GM10266 (cell line): ENCODE measurements at regions not wholly inside any gene's neighbourhood (a gene's known extent, or its start where the extent isn't known, plus 50 kb on each side); places are given as distances from the start of the nearest gene placed in this dataset.

Experiments
- DNase-seq: peaks from one replicate; pipeline ENCODE4 v3.0.0; 2012; ENCODE audit errors: extremely low spot score
- TF ChIP-seq, protein P1 (sequence below): IDR thresholded peaks from 2 replicates; pipeline ENCODE4 v1.5.1; 2012; ENCODE audit warnings: mild to moderate bottlenecking, low read depth; ENCODE audit not compliant: control insufficient read depth, insufficient read depth; ENCODE audit errors: missing control alignments

- no peak for DNase-seq
- TF ChIP-seq, protein P1, sequence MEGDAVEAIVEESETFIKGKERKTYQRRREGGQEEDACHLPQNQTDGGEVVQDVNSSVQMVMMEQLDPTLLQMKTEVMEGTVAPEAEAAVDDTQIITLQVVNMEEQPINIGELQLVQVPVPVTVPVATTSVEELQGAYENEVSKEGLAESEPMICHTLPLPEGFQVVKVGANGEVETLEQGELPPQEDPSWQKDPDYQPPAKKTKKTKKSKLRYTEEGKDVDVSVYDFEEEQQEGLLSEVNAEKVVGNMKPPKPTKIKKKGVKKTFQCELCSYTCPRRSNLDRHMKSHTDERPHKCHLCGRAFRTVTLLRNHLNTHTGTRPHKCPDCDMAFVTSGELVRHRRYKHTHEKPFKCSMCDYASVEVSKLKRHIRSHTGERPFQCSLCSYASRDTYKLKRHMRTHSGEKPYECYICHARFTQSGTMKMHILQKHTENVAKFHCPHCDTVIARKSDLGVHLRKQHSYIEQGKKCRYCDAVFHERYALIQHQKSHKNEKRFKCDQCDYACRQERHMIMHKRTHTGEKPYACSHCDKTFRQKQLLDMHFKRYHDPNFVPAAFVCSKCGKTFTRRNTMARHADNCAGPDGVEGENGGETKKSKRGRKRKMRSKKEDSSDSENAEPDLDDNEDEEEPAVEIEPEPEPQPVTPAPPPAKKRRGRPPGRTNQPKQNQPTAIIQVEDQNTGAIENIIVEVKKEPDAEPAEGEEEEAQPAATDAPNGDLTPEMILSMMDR, result no peak
Measured at GRCh38 chr9:82331079-82331478, 342.5 kb downstream of the SPATA31D1 start.

DNA sequence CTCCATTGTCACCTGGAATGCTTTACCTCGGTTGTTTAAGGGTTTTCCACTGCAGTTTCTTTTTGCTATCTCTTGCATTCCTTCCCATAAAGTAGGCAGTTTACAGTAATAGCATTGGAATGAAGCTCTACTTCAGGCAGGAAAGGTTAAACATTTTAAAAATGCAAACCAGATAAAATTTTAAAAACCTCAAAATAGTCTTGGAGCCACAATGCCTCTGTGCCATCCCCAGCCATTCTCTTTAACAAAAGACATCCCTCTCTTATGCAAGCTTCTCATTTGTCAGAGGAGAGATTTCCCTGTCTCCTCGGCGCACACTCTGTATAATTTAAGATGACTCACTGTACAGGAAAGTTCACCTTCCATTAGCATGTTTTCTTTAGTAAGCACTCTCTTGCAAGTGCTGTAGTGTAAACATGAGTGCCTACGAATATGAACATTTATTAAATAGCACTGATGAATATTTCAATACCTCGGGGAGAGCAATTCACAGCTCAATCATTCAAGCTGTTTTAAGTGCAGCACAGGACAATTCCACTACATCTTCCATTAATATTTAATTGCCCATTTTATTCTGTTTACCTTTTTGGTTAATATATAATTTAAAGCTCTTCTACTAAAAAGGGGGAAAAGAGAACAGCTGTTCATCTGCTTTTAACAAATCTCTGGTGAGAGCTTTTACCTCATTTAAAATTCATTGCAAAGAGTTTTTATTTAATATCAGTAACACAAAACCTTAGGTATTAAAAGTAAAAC, 343.6 kb downstream of the SPATA31D1 start:
- TF ChIP-seq, protein P1, result no peak
- no peak for DNase-seq

GRCh38 chr9:82332774-82333152, 344.2 kb downstream of the SPATA31D1 start:
- TF ChIP-seq, protein P1, result no peak
- DNase-seq, result no peak

- no peak for DNase-seq
- TF ChIP-seq, protein P1, result no peak
Measured at GRCh38 chr9:82333671-82334070, 345.1 kb downstream of the SPATA31D1 start.

DNA sequence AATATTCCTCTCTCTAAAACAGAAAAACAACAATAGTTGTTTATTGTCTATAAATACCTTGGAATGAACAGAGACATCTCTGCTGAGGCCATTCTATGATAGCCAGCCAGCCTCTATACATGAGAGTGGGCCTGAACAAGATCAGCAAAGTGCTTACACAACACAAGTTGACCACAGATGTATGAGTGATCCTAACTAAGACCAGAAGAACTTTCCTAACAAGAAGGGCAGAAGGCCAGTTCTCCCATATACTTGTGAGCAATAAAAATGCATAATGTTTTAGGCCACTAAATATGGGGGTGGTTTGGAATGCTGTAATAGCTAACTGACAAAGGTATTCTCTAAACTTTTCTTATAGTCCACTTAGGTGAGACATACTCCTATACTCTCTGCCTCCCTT, 345.7 kb downstream of the SPATA31D1 start:
- TF ChIP-seq, protein P1, result no peak
- DNase-seq, result no peak

DNA sequence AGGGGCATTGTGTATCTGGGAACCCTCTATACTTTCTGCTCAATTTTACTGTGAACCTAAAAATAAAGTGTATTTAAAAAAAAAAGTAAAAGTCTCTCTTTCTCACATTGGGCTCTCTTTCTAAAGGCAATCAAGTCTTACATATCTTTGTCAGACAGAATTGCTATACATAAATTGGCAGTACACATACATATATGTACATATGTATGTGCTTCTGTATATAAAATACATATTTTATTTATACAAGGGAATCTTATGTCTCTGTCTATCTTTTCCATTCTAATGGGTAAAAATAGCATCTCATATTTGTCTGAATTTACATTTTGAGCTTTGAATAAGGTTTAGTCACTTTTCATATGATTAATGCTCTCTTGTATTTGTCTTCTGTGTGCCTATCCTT, 348.8 kb downstream of the SPATA31D1 start:
- TF ChIP-seq, protein P1, result no peak
- no peak for DNase-seq

DNA sequence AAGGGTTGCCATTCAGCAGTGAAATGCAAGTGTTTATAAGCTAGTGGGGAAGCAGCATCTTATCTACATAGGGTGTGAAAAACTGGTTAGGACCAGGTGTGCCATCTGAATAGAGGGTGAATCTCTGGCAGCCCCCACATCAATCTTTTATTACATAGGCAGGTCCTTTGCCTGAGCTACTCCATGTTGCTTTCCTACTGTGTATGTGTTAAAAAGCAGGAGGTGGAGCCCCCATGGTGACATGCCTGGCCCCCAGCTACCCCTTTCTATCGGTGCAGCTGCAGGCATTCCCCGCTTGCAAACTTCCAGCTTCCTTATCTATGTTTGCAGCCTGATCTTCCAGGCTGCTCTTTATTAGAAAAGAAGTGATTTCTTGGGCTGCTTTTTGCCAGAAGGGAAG, 353.5 kb downstream of the SPATA31D1 start:
- DNase-seq, result no peak
- TF ChIP-seq, protein P1, result no peak
